PC-3 (cell line): ENCODE measurements at regions not wholly inside any gene's neighbourhood (a gene's known extent, or its start where the extent isn't known, plus 50 kb on each side); places are given as distances from the start of the nearest gene placed in this dataset.
"Not testable (repeated sequence)": the region's sequence is repeated elsewhere in the genome, so short reads cannot be mapped to it uniquely, and the experiment has no call there.

ENCODE experiments used
- EZH2 ChIP-seq: fragments of 300-600 bp; sonication (generic); IDR thresholded peaks from one replicate; pipeline ENCODE4 v1.6.1; 2017; ENCODE audit warnings: antibody characterized with exemption, mild to moderate bottlenecking, low read length; ENCODE audit not compliant: unreplicated experiment
- EZH2phosphoT487 ChIP-seq: fragments of 300-600 bp; sonication (generic); IDR thresholded peaks from 2 replicates; pipeline ENCODE4 v1.6.1; 2018; ENCODE audit warnings: mild to moderate bottlenecking, antibody characterized with exemption, low read length, borderline replicate concordance
- TF ChIP-seq, protein P1 (sequence below): fragments of 300-600 bp; sonication (generic); conservative IDR thresholded peaks from 2 replicates; pipeline ENCODE4 v1.5.1; 2017; ENCODE audit warnings: antibody characterized with exemption, low read depth, mild to moderate bottlenecking, low read length

DNA sequence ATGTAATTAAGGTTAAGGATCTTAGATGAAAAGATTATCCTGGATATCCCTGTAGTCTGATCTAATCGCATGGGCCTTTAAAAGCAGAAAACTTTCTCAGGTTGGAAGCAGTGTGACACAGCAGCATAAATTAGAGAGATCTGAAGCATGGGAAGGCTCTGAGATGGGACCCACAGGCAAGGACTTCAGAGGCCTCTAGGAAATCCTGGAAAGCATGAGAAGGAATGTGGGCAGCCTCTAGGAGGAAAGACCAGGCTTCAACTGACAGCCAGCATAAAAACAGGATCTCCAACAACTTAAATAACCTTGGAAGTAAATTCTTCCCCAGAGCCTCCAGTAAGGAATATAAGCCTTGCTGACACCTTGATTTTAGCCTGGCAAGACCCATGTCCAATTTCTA is 2397.5 kb downstream of the EPHA3 start:
- not testable (repeated sequence) for TF ChIP-seq EZH2phosphoT487, EZH2
- TF ChIP-seq, protein P1, sequence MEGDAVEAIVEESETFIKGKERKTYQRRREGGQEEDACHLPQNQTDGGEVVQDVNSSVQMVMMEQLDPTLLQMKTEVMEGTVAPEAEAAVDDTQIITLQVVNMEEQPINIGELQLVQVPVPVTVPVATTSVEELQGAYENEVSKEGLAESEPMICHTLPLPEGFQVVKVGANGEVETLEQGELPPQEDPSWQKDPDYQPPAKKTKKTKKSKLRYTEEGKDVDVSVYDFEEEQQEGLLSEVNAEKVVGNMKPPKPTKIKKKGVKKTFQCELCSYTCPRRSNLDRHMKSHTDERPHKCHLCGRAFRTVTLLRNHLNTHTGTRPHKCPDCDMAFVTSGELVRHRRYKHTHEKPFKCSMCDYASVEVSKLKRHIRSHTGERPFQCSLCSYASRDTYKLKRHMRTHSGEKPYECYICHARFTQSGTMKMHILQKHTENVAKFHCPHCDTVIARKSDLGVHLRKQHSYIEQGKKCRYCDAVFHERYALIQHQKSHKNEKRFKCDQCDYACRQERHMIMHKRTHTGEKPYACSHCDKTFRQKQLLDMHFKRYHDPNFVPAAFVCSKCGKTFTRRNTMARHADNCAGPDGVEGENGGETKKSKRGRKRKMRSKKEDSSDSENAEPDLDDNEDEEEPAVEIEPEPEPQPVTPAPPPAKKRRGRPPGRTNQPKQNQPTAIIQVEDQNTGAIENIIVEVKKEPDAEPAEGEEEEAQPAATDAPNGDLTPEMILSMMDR: not testable (repeated sequence)
